Adrenal gland (tissue), 5 donors: ENCODE measurements at regions not wholly inside any gene's neighbourhood (a gene's known extent, or its start where the extent isn't known, plus 50 kb on each side); places are given as distances from the start of the nearest gene placed in this dataset.

Experiments used
- POLR2A ChIP-seq, 2 donors: fragments of 450-650 bp; IDR thresholded peaks; one replicate each; pipeline ENCODE4 v1.6.1; 2017; ENCODE audit warnings: antibody characterized with exemption in 2 of 2, mild to moderate bottlenecking in 2 of 2, moderate library complexity in 1 of 2
- TF ChIP-seq, protein P1 (sequence below), 6 experiments: fragments of 450-650 bp in 4 of 6; fragments of 200-600 bp in 2 of 6; sonication (generic) in 1 of 6; IDR thresholded peaks; 1 replicate in 5 of 6; 2 replicates in 1 of 6; pipeline versions ENCODE4 v1.5.1 to v1.8.0; 2016 to 2021; ENCODE audit warnings: antibody characterized with exemption in 6 of 6, mild to moderate bottlenecking in 2 of 6, moderate library complexity in 1 of 6
- donor health status: DM: no; HTN: no; CAD: no.

DNA sequence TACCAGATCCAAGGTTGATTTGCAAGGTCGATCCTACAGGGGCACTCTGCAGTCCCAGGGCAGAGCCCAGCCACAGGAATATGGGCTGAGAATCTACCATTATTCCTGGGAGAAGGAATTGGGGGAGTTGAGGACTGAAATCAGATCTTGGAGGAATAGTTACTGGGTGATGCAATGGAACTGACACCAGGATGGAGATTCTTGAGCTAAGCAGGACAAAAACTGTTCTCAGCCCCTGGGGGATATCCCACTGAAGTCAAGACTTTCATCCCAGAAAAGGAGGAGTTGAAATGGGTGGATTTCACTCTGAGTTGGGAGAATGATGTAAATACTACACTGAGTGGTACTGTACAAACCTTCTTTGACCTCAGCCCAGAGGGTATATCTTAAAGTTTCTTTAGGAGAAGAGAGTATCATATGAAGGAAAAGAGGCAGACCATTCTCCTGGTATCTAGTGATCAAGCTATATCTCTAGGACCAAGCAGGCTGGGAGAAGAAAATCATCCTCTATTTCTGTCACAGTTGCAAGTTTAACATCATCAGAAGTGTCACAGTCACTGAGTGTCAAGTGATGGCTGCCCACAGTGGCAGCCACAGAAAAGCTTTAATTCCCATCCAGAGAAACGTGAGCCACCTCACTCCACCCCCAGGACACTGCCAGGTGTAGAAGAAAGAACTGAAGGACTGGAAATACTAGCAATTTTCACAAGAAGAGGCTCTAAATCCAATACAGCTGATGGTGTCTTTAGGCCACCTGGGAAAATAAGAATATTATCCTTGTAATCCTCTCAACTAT lies 181.9 kb downstream of the NUAK1 start:
- TF ChIP-seq, protein P1, sequence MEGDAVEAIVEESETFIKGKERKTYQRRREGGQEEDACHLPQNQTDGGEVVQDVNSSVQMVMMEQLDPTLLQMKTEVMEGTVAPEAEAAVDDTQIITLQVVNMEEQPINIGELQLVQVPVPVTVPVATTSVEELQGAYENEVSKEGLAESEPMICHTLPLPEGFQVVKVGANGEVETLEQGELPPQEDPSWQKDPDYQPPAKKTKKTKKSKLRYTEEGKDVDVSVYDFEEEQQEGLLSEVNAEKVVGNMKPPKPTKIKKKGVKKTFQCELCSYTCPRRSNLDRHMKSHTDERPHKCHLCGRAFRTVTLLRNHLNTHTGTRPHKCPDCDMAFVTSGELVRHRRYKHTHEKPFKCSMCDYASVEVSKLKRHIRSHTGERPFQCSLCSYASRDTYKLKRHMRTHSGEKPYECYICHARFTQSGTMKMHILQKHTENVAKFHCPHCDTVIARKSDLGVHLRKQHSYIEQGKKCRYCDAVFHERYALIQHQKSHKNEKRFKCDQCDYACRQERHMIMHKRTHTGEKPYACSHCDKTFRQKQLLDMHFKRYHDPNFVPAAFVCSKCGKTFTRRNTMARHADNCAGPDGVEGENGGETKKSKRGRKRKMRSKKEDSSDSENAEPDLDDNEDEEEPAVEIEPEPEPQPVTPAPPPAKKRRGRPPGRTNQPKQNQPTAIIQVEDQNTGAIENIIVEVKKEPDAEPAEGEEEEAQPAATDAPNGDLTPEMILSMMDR (IDR thresholded peaks at IDR 0.05): no peak
- TF ChIP-seq POLR2A (IDR thresholded peaks at IDR 0.05): no peak
